PFSK-1 (cell line): ENCODE measurements at regions not wholly inside any gene's neighbourhood (a gene's known extent, or its start where the extent isn't known, plus 50 kb on each side); places are given as distances from the start of the nearest gene placed in this dataset.

Experiments used
- FOXP2 ChIP-seq: optimal IDR thresholded peaks from 2 replicates; pipeline ENCODE3; 2011; ENCODE audit warnings: borderline replicate concordance, control low read depth, inconsistent platforms; ENCODE audit not compliant: insufficient read depth; ENCODE audit errors: extremely low read length, extremely low read depth
- POLR2AphosphoS5 ChIP-seq: IDR thresholded peaks from 2 replicates; pipeline ENCODE4 v1.6.1; 2012; ENCODE audit warnings: low read depth, mild to moderate bottlenecking, control low read depth, low read length, moderate library complexity
- REST ChIP-seq, 2 experiments: IDR thresholded peaks; 2 replicates each; pipeline versions ENCODE4 v1.6.1 to v1.8.0; 2011 to 2012; ENCODE audit warnings: low read depth in 2 of 2, low read length in 2 of 2, control low read depth in 1 of 2, inconsistent platforms in 1 of 2, mild to moderate bottlenecking in 1 of 2, moderate library complexity in 1 of 2; ENCODE audit not compliant: insufficient read depth in 1 of 2
- SIN3A ChIP-seq: IDR thresholded peaks from 2 replicates; pipeline ENCODE4 v1.6.1; 2012; ENCODE audit warnings: mild to moderate bottlenecking, low read length, moderate library complexity, borderline replicate concordance; ENCODE audit not compliant: insufficient read depth
- TAF1 ChIP-seq: IDR thresholded peaks from 2 replicates; pipeline ENCODE4 v1.6.1; 2012; ENCODE audit warnings: low read length, control low read depth, borderline replicate concordance; ENCODE audit not compliant: insufficient read depth

GRCh38 chr4:124437853-124438495 lies 274.6 kb downstream of the ANKRD50 start:
- TF ChIP-seq TAF1 = no peak
- TF ChIP-seq FOXP2 = no peak
- no peak for TF ChIP-seq POLR2AphosphoS5
- no peak for TF ChIP-seq REST (IDR thresholded peaks at IDR 0.05; ENCODE audit: insufficient read depth in 1 of 2, low read depth in 2 of 2, low read length in 2 of 2)
- no peak for TF ChIP-seq SIN3A

DNA sequence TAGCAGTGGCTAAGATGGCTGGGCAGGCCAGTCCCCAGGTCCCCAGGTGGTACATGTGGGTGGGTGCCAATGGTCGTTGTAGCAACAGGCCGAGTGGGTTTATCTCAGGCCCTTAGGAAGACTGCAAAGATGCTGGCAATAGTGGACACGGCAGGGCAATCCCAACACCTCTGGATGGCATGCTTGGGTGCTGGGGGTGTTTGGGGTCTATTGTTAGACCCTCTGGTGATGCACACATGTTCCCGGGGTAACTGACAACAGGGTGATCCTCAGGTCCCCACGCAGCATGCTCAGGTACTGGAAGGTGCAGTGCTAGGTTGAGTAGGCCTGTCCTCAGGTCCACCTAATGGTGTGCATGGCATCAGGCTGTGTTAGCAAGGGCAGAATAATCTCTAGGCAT lies 267.5 kb downstream of the ANKRD50 start:
- TF ChIP-seq POLR2AphosphoS5 (no peak), REST (IDR thresholded peaks at IDR 0.05; ENCODE audit: insufficient read depth in 1 of 2, low read depth in 2 of 2, low read length in 2 of 2) (no peak), TAF1 (no peak), FOXP2 (no peak), SIN3A (no peak)

DNA sequence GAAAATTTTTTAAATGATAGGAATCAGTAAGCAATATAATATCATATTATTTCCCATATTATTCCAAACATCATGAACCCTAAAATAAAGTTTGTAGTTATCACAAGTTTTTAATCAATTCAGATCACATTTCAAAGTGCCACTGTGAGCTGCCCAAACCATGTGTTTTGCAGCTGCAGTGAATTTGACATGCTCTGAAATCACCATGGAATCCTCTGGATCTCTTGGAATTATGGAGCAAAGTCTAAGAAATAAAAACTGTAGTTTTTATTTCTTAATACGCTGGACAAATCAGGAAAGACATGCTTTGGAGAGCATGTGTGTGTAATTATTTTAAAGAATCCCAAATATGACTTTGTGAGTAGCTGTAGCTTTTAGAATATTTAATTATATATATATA lies 262.7 kb downstream of the ANKRD50 start:
- TF ChIP-seq SIN3A = no peak
- TF ChIP-seq POLR2AphosphoS5 = no peak
- no peak for TF ChIP-seq REST (IDR thresholded peaks at IDR 0.05; ENCODE audit: insufficient read depth in 1 of 2, low read depth in 2 of 2, low read length in 2 of 2)
- no peak for TF ChIP-seq FOXP2
- TF ChIP-seq TAF1 = no peak

DNA sequence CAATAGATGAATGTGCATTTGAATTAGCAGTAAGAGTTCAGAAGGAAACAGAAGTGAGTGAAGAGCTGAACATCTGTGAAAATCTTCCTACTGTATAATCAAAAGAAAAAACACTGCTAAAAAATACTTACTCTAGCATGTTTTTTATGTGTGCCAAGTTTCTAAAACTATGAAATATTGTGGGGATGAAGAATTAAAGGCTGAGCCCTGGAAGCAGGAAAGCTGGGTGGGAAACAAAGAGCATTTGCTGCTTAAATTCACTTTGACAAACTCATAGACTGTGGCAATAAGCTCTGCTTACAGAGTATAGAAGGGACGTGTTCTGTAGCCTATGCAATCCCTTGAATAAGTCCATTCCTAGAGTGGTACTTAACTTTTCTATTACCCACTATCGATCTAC lies 261.7 kb downstream of the ANKRD50 start:
- TF ChIP-seq TAF1 = no peak

- TF ChIP-seq REST (IDR thresholded peaks at IDR 0.05; ENCODE audit: insufficient read depth in 1 of 2, low read depth in 2 of 2, low read length in 2 of 2) (no peak), FOXP2 (no peak), SIN3A (no peak), POLR2AphosphoS5 (no peak), TAF1 (no peak)
Observed at GRCh38 chr4:124454772-124455270, 257.7 kb downstream of the ANKRD50 start.
